LNCaP clone FGC (cell line): ENCODE measurements at regions not wholly inside any gene's neighbourhood (a gene's known extent, or its start where the extent isn't known, plus 50 kb on each side); places are given as distances from the start of the nearest gene placed in this dataset.
"Not testable (repeated sequence)": the region's sequence is repeated elsewhere in the genome, so short reads cannot be mapped to it uniquely, and the experiment has no call there.

ENCODE experiments used
- DNase-seq: peaks from one replicate; pipeline ENCODE4 v3.0.0-alpha.2; 2011; ENCODE audit warnings: low read depth
- H3K4me3 ChIP-seq: 2 replicates; pipeline ENCODE4 v1.5.1; 2011; ENCODE audit warnings: mild to moderate bottlenecking, low read depth, low read length, control low read depth
- TF ChIP-seq, protein P1 (sequence below): IDR thresholded peaks from 2 replicates; pipeline ENCODE4 v1.5.1; 2012; ENCODE audit warnings: mild to moderate bottlenecking; ENCODE audit not compliant: control insufficient read depth, insufficient read depth; ENCODE audit errors: extremely low read depth

DNA sequence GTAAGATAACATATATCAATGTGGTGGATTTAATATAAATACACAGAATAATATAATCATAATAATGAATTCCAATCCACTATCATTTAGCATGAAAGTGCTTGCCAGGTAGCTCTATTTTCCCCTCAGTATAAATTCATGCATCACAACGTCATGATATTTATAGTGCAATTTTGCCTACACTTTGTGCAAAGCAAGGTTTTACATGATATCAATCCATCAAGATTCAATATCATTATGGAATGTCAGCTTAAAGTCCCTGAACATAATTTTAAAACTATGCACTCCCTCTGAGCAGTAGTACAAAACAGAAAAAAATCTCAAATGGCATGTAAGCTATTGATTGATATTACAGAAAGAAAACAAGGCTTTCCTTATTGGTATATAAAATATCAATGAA lies 962.2 kb upstream of the PCDH20 start:
- no peak for DNase-seq
- TF ChIP-seq, protein P1, sequence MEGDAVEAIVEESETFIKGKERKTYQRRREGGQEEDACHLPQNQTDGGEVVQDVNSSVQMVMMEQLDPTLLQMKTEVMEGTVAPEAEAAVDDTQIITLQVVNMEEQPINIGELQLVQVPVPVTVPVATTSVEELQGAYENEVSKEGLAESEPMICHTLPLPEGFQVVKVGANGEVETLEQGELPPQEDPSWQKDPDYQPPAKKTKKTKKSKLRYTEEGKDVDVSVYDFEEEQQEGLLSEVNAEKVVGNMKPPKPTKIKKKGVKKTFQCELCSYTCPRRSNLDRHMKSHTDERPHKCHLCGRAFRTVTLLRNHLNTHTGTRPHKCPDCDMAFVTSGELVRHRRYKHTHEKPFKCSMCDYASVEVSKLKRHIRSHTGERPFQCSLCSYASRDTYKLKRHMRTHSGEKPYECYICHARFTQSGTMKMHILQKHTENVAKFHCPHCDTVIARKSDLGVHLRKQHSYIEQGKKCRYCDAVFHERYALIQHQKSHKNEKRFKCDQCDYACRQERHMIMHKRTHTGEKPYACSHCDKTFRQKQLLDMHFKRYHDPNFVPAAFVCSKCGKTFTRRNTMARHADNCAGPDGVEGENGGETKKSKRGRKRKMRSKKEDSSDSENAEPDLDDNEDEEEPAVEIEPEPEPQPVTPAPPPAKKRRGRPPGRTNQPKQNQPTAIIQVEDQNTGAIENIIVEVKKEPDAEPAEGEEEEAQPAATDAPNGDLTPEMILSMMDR: no peak
- H3K4me3 ChIP-seq: no peak overlapping the region

DNA sequence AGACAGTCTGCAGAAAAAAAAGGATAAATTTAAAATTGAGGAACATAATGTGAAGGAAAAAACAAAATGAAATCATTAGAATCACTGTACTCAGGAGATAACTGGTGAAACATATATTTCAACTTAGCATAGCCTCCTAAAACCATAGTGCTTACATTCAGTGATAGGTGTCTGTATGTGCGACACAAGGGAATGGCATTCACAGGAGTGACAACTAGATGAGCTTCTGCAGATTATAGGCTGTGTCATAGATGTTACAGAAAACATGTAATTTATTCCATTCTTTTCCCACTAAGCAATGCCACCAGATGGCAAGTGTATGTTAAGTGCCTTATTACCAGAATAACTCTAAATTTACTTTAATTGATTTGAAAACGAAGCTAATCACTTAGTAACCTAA lies 960.0 kb upstream of the PCDH20 start:
- no peak overlapping the region for H3K4me3 ChIP-seq
- TF ChIP-seq, protein P1: no peak
- DNase-seq: no peak

DNA sequence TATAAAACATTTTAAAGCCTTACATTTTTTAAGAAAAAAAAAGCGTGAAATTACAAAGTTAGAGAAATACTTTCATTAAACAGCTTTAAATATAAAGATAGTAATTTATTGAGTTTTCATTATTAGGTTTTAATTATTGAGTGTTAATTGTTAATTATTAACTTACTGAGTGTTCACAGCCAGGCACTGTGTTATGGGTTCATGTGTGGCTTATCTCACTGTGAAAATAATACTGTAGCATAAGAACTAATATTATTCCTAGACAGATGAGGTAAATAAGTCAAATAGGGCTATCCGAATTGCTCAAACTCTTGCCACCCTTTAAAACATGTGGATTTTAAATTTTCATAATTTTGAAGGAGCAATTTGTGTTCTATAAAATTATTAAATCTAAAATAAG lies 956.1 kb upstream of the PCDH20 start:
- H3K4me3 ChIP-seq: no peak overlapping the region
- DNase-seq: no peak
- TF ChIP-seq, protein P1: no peak

DNA sequence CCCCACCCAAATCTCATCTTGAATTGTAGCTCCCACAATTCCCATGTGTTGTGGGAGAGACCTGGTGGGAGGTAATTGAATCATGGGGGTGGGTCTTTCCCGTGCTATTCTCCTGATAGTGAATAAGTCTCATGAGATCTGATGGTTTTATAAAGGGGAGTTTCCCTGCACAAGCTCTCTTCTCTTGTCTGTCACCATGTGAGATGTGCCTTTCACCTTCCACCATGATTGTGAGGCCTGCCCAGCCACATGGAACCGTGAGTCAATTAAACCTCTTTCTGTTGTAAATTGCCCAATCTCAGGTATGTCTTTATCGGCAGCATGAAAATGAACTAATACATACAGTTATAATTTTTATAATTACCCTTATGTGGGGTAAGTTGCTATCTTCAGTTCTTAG lies 952.3 kb upstream of the PCDH20 start:
- not testable (repeated sequence) for H3K4me3 ChIP-seq, DNase-seq

DNA sequence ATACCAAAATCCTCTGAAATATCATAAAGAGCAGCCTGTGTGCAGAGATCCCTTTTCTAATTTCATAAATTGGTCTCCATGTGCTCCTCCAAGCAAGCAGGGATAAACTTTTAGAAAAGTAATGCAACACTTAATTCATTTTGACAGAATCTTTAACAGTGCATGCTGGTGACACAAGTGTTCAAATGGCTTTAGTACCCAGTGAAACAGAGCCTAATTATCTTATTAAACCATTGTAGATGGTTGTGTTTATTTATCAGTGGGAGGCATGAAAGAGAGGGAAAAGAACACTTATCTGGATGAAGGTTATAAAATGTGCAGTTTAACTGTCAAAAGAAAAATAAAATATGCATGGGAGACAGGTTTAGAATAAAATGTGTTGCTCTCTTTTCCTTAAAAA lies 945.0 kb upstream of the PCDH20 start:
- TF ChIP-seq, protein P1: no peak
- no peak for DNase-seq
- no peak overlapping the region for H3K4me3 ChIP-seq

DNA sequence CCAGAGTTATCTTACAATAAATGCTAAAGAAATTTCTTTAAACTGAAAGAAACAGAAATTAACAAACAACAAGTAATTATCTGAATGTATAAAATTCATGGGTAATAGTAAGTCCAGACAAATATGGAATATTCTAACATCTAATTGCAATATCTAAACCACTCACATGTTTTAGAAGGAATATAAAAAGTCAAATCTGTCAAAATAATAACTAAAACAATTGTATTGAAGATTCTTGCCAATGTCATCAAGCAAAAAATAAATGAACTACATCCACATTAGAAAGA lies 942.9 kb upstream of the PCDH20 start:
- TF ChIP-seq, protein P1: no peak
- no peak overlapping the region for H3K4me3 ChIP-seq
- no peak for DNase-seq

DNA sequence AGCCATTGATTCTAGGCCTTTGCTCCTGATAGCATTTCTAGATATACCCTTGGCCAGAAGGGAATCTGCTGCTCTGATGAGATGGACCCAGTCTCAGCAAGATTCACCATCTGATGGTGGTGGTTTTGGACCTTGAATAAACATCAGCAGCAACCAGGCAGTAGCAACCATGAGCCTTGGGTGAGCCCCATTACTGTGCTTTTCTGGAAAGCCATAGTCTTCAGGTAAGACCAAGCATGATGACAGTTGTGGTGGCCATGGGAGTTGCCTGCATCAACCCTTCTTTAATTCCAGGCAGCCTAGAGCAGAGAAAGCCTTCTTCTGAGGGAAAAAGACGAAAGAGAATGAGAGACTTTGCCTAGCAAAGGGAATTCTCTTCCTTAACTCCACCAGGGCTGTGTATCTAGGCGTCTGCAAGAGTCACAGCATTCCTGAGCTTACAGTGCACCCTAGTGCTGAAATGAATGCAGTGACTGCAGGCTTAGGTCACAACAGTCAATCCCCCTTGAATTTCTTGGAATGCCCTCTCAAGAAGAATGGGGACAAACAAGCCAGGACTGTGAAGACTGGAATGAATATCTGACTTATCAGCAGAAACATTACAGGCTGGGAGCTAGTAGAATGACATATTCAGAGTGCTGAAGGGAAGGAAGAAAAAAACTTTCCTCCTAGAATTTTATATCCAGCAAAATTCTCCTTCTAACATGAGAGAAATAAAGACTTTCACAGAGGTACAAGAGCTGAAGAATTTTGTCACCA lies 942.4 kb upstream of the PCDH20 start:
- no peak overlapping the region for H3K4me3 ChIP-seq
- DNase-seq: peak; percentile 53
- TF ChIP-seq, protein P1: peak; percentile 84

DNA sequence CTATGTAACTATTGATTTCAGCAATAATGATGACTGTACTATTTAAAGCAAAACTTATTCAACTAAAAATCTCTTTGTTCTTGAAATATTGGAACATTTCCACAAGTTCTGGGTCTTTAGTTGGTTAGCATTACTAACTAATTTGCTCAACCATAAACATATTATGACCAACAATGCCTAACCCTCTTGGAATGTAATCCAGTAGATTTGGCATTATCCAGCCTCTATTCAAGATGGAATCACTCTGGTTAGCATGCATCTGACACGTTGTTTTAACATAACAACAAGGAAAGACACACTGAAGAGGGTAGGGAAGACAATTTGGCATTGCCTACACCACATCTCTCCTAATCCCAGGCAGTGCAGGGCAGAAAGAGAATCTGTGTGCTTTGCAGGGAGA lies 941.3 kb upstream of the PCDH20 start:
- TF ChIP-seq, protein P1: no peak
- no peak overlapping the region for H3K4me3 ChIP-seq
- DNase-seq: no peak
